Fibroblast of skin of left quadriceps (primary cell): ENCODE measurements at regions not wholly inside any gene's neighbourhood (a gene's known extent, or its start where the extent isn't known, plus 50 kb on each side); places are given as distances from the start of the nearest gene placed in this dataset.

Experiments used
- DNase-seq, 2 experiments: peaks; one replicate each; pipeline ENCODE4 v3.0.0-alpha.2; 2013; ENCODE audit warnings: low read depth in 2 of 2

DNA sequence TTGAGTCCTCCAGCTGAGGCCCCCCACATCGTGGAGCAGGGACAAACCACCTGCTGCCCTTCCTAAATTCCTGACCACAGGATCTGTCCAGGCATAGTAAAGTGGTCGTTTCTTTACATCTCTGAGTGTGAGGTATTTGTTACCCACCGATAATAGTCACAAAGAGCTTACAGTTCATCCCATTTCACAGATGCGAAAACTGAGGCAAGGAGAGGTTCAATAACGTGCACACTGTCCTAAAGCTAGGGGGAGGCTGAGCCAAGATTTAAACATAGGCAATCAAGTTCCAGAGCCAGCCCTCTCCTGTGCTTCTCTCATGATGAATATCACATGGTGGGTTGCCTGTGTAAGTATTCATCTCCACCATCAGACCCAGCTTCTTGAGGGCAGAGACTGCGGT is 135.4 kb downstream of the CCT6B start:
- DNase-seq: no peak

DNA sequence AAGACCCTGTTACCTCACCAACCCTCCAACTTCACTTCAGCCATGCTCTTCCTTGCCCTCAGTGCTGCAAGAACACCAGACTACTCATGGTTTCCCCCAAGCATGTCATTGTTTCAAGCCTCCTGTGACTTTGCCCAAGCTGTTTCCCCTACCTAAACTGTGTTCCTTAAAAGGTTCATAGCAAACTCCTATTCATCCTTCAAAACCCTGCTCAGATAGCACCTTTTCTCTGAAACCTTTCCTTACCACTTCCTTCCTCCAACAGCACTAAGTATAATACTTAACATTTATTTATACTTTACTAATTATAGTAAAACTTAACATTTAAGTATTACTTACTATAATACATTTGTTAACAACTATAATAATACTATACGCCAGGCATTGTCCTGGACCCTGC is 136.2 kb downstream of the CCT6B start:
- DNase-seq: no peak

DNA sequence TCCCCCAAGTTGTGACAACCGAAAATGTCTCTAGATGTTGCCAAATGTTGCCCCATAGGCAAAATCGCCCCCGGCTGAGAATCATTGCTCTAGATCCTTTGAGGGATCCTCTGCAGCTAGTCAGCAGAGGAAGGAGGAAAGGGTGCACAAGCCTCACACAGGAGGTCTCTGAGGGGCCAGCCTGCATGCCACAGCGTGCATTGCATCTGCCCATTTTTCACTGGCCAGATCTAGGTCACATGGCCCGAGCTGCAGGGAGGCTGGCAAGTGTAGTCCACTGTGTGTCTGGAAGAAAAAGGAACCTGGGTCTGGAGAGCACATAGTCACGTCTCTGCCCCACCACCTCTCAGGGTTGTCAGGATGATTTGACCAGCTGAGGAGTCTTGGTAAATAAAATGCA is 138.2 kb downstream of the CCT6B start:
- DNase-seq: no peak

DNA sequence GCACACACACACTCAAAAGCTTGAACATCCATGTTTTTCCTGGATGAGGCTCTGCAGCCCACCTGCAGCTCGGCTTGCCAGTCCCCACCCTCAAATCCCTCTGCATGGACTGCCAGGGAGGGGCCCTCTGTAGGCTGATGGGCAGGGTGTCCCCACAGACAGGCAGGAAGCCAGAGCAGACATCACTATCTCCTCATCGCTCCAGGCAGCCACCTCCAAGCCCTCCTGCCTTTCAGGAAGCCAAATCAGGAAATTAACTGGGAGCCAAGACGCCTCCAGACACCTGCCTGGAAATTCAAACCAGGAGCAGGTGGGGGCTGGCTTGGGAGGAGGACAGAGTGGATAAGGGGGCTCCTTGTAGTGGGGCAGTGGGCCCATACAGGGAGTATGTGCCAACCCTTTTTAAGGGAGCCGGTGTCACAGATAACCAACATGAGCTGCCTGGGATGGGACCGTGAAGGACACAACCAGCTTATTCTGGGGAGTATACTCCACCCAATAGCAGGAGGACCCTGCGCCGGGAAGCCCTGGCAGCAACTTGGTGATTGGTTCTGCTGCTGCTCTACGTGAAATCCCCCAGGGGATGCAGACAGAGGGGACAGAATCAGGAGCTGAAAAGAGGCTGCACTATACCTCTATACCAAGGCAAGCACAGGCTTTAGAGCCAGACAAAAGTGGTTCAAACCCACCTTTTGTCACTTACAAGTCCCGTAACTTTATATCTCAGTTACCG is 139.1 kb downstream of the CCT6B start:
- DNase-seq: no peak

DNA sequence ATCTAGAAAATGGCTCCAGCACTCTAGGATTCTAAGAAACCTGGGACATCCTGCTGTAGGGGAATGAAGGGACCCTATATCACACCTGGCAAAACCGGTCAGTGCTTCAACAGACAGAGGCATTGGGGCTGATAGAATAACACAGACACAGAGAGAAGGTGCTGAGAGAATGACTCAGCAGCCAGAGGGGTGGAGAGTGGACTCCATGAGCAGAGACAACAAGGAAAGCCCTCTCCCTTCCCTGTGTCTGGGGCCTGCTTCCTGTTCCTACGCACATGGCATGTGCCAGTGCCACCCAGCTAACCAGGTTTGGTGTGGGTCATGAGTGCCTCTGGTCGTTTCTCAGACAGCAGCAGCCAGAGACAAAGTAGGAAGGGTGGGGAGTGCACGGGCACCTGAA is 140.3 kb downstream of the CCT6B start:
- DNase-seq: no peak

DNA sequence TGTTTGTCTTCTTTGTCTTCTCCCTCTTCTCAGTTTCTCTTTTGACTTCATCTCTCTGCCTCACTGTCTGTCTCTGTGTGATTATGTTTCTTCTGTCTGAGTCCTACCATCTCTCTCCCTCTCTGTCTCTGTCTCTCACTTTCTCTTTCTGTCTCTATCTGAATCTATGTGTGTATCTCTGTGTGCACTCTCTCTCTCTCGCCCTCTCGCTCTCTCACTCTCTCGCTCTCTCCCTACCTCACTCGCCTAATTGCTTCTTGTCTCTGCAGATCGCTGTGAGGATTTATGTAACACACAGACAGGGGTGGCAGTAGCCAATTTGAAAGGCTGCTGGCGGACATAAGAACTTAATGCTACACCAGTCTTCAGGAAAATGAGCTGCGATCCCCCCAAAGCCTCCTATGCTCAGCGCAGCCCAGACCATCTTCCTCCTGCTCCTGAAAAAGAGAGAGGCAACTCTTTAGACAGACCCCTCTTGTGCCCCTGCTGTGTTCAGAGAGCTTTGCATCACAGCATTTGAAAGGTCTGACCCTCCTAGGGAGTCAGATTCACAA is 140.9 kb downstream of the CCT6B start:
- DNase-seq: no peak

DNA sequence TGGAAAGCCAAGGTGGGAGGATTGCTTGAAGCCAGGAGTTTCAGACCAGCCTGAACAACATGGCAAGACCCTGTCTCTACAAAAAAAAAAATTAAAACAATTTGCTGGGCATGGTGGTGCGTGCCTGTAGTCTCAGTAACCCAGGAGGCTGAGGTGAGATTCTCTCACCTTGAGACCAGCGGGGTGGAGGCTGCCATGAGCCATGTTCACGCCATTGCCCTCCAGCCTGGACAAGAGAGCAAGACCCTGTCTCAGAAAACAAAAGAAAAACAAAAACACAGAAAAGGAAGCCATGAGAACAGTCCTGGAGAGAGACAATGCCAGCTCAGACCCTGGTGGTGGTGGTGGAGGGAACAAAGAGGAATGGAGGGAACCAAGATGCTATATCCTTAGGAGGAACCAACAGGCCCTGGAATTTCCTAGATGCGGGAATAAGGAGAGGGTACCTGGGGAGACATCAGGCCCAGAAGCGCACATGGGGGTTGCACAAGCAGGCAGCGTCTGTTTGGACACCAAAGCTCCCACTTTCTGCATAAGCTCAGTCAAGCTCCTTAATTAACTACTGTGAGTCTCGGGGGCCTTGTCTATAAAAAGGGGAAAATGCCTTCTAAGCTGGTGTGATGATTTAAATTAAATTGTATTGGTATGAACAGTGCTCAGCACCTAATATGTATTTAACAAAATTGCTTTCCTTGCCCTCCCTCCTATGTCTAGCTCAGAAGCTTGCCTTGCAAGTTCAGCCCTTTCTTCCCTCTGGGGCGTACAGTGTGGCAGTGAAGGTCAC is 143.8 kb downstream of the CCT6B start:
- DNase-seq: no peak

DNA sequence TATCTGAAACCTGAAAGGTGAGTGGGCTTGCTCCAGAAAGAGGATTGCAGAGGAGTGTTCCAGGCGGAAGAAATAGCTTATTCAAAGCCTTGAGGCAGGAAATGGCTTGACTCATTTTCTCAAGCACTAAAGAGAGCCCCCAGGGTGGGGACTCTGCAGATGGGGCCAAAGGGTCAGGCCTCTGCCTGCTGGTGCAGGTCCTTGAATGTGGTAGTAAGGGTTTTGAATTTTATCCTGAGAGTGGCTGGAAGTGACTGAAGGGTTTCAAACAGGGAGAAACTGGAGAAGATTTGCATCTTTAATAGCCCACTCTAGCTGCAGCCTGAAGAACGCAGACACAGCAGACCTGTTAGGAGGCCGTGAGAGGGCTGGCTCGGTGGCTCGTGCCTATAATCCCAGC is 144.4 kb downstream of the CCT6B start:
- no peak for DNase-seq

DNA sequence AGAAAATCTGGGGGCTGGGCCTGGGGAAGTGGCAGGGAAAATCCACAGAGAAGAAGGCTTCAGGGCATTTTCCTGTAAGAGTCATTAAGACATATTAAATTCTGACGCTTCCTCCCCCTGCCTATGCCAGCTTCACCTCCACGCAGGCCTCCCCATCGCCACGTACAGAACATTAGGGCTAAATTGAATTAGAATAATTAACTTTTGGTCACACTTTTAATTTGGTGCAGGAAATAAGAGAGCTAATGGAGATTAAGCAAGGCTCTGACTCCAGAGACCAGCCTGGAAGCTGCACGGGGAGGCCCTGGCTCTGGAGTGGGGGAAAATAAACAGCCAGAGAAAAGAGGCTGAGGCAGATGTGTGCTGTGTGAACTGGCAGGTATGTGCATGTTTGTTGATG is 148.0 kb downstream of the CCT6B start:
- no peak for DNase-seq

DNA sequence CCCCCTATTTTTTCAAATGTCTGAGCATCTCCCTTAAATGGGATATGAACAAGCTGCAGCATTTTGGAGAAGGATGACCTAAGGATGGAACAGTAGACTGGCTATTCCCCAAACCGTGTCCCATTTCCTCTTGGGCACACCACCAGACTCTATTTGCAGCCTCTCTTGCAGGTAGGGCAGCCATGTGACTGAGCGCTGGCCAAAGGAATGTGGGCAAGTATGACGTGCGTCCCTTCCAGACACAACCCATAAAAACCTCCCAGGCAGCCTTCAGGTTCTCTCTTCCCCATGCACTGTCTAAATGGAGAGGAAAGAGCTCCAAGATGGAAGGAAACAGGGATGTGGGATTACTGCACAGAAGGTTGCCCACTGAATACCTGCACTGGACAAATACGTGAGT is 149.7 kb downstream of the CCT6B start:
- no peak for DNase-seq

DNA sequence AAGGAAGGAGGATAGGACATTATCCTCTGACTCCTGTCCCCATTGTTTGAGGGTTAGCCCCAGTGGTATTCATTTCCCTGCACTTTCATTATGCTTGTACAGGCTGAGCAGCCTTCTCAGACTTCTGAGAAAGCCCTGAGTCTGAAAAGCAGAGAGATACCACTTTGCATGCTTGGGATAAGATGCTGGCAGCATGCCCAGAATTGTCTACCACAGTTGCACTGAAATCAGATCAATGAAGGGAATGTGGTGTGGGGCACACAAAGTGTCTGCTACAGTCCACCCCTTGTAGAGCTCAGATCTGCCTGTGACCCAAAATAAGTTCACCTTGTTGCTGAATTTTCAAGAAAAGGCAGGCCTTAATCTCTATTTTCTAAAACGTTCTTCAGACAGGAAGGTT is 160.6 kb downstream of the CCT6B start:
- no peak for DNase-seq

DNA sequence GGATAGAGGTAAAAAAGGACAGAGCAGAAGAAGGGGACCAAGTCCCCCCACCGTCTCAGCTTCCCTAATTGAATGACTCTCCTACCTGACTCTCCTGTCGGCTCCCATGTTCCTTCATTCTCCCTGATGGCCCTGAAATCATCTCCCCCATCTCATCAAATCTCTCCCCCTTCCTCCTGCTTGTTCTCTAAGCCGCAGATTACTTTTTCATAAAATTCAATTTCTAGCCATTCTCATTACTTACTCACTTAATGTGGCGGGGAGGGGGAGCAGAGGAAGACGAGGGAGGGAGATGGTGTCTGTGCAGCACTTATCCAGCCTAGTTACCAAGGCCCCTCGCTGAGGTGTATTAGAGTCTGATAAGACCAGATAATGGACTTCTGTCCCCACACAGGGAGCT is 161.5 kb downstream of the CCT6B start:
- DNase-seq: no peak

DNA sequence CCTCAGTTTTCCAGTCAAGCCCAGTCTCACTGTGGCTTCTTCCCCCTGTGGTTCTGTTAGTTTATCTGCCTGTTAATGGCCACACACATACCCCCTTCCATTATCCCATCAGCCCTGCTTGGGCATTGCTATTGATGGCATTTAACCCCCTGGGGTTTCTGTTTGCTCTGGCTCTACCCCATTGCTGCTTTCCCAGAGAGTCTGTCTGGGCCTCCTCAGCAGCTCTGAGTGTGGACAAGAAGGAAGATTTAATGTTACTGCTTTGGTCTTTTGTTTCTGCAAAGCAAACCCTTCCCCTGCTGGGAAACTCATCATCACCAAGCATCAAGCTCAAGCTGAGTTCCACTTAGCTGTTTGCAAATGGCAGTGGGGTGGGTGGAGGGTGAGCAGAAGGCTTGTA is 162.7 kb downstream of the CCT6B start:
- no peak for DNase-seq

DNA sequence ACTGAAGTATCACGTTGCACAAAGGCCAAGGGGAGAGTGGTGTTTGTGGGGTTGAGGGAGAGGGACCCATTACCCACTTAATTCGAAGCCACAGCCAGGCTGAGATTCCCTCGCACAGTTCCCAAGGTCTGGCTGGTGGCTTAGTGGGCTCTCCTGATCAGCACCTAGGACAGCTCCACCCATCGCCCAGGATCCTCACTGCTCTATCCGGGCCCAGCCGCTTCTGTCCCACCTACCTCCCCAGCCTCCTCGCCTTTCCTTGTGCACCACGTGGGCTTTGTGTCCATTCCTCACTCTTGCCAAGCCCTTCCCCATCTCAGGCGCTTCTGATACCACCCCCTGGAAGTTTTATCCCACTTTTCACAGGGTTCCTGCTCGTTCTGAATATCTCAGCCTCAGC is 163.5 kb downstream of the CCT6B start:
- peak in 1 of 2 experiments; percentile 4 for DNase-seq

DNA sequence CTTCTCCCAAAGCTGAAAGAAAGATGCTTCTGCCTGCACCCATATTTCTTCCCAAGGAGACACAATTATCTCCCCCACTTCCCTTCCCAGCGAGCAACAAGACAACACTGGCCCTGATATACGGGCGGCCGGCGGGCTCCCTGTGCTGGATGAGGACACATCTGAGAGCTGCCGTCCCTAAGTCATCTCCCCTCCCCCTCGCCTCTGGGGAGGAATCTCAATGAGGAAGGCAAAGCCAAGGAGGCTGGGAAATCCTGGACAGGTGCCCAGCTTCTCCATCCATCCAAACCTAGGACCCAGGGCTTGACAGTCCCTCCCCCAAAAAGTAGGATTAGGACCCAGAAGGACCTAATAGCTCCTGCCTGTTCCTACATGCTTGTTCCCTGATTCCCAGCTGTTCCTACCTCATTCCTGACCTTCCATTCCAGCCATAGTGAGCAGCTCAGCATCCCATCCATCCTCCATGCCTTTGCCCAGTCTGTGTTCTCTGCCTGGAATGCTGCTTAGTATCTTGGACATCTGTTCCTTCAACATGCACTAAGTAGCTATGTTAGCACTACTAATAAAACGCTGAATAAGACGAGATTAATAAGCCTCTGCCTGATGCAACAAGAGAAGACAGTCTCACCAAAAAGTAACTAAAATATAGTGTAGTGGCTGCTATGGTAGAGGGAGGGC is 167.9 kb downstream of the CCT6B start:
- no peak for DNase-seq

DNA sequence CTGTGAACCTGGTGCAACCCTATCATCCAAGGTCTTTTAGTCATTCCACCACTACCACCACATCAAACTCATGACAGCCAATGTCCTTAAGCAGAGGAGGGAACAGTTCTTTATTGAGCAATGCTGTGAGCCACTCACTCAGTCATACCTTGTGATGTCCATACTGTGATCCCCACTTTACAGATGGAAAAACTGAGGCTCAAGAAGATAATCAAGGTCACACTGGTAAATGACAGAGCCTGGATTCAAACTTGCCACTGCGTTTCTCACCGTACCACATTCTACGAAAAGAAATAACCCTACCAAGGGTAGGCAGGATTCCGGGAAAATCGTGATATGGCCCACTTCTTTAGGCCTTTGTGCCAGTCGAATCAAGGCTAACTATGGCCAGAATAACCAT is 172.6 kb downstream of the CCT6B start:
- DNase-seq: no peak

DNA sequence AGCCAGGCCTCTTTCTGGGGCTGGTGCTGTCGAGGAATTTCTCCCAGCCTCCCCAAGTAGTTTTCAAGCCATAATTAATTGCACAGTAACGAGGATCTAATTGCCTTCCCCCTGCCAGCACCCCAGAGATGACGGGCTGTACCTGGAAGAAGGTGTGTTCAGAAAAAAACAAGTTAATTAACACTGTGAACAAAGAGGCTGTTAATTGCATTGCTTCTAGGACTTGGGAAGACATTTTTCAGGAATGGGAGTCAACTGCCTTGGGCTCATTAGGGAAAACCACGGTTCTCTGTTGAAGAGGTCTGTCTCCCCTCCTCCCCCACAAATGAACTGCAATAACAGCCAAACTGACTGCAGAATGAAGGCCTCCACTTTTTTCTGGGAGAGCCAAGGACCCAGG is 176.7 kb downstream of the CCT6B start:
- DNase-seq: no peak

DNA sequence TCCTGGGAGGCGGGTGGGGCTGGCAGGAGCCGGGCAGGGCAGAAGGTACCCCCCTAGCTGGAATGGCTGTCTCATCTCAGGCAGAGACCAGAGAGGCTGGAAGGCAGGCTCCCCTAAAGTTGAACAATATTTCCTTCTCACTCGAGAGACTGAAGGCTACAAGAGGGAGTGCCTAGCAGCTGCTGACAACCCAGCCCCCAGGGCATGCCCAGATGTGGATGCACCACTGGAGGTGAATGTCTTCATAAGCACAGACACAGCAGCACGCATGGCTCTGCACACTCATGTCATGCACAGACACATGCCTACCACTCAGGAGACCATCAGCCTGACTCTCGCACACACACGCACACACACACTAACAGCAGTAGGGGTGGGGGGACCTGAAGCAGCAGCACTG is 179.0 kb downstream of the CCT6B start:
- DNase-seq: no peak

DNA sequence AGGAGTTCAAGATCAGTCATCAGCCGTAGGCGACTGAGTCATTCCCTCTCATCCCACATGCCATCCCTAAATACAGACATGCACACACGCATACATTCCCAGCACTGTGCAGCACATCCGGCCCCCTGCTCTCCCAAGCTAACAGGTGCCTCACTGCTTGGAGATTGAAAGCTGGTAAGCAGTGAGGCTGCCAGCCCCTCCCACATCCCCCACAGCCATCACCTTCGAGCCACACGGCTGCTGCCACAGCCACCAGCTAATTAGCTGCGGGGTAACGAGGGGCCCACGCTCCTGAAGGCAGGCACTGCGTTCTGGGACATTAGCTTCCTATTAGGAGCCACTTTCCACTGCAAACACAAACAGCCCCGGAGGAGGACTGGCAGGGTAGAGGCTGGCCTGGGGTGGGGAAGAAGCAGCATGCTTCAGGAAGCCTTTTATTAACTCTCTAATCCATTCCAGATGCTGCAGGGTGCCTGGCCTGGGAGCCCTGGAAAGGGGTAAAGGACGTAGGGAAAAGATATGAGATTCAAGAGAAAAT is 179.6 kb downstream of the CCT6B start:
- DNase-seq: no peak

DNA sequence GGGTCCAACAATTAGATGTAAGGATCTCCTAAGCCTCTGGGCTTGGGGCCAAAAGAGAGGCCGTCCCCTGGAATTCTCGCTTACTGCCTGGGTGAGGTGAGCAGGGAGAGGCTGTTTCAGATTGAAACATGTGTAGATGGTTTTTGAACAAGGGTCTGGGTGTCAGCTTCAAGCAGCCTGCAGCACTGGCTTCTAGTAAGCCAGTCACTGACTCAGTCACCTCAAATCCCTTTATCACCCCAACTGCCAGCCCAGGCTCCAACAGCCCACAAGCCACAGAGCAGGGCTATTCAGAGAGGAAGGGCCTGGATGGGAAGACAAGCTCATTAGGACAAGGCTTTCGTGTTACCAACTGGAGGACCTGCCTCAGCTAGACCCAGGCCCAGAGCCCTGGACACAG is 180.2 kb downstream of the CCT6B start:
- DNase-seq: no peak

DNA sequence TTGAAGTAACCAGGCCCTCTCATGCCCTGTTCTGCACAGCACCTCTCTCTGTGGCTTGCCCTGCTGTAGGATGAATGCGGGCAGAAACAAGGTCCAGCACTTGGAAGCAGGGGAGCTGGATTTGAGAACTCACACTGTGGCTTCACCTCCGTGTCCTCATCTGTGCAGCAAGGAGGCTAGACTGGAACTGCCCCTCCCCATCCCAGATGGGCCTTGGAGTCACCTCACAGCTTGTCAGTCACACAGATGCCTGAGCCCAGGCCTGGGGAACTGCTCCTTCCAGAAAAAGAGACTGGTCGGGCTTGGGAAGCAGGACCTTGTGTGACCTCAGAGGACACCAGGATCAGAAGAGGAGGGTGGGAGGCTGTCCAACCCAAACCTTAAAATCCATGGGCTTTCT is 180.8 kb downstream of the CCT6B start:
- no peak for DNase-seq
